HG02870 (cell line): ENCODE measurements at regions not wholly inside any gene's neighbourhood (a gene's known extent, or its start where the extent isn't known, plus 50 kb on each side); places are given as distances from the start of the nearest gene placed in this dataset.

Experiments used
- ATAC-seq: cut with Tn5 transposase; IDR thresholded peaks from one replicate; pipeline ENCODE4 v1.9.1; 2021; ENCODE audit warnings: mild to moderate bottlenecking, moderate library complexity; ENCODE audit not compliant: unreplicated experiment

DNA sequence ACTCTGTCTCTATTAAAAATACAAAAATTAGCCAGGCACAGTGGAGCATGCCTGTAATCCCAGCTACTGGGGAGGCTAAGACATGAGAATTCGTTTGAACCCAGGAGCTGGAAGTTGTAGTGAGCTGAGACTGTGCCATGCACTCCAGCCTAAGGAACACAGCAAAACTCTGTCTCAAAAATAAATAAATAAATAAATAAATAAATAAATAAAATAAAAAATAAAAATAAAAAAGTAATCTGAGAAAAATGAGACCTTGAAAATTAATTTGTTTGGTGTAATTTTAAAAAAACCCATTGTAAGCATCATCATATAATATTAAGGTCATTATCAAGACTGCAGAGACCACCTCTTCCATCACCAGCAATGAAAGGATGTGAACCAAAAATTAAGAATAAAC is 997.1 kb downstream of the CDH18 start:
- no peak for ATAC-seq

DNA sequence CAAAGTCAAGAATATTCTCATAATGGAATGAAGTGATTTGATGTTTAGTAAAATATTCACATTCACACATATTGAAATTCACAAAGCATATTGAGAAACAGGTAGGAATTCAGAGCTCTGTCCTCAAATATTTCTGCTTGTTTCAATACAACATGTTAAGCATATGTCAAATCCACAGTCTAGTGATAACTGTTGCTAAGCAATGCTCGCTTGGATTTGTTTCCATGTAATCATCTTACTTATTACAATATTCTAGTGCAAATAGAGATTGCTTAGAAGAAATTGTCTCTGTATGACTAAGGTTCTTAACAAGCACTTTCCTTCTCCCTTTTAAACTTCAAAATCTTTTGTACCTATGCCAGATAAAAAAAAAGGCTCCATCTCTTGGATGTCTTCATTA is 995.7 kb downstream of the CDH18 start:
- ATAC-seq: no peak

DNA sequence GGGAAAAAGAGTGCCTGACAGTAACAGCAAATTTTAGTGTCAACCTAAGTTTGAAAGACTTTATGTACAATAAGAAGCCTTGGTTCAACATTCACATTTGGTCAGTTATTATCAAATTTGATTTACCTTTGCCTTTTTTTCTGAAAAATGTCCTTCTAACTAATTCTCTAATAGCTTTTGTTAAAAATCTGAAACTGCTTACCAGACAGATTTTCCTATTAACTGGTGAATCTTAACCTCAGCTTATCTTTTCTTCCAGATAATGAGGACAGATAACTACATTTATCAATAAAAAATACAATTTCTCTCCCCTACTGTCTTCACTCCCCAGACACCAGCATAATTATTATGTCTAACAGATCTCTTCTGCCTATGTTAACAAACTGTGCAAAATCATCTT is 988.5 kb downstream of the CDH18 start:
- ATAC-seq: no peak

DNA sequence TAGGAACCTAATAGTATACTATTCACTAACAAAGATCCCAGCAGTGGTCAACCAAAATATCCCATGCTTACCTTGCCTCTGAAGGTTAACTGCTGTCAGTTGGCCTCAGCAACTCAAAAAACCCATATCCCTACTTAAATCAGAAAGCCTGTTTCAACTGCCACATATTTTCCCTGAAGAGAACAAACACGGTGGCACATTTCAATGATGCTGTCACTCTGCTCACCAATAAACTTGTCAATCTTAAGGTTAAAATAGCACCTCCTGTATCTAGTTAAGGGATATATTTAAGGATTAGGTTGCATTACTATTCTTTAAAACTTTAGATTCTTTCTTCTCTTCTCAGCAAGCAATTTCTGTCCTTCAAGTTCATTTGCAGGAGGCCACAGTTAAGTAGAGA is 986.9 kb downstream of the CDH18 start:
- ATAC-seq: no peak

DNA sequence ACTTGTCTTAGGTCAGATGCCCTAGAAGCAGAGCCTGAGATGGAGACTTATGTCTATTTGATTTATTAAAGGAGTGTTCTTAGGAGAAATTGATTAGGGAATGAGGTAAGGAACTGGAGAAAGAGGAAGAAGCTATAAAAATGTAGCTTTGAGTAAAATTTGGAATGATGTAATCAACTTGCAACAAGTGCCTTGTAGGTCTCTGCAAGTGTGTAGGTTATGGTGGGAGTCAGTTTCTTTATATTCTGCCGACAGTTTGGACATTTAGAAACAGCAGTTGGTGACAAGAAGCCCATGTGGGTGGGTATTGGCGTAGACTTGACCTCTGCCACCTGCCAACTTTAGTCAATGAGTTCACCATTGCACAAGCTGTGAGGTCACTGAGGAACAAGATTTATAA is 986.5 kb downstream of the CDH18 start:
- ATAC-seq: no peak

DNA sequence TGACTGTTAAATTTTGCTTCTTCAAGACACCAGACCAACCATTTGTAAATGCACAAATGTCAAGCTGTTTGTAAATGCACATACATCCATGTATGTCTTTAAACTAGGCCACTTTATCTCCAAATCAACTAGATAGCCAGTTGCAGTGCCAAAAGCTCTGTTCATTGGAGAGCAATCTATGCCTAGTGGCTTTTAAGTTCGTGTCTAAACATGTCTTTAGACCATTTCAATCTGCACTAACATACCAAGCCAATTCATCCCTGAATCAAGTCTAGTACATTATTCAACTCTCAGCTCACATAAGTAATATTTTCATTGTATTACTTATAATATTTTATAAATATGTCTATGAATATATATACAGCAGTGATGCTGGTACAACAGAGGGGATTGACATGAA is 985.9 kb downstream of the CDH18 start:
- no peak for ATAC-seq

DNA sequence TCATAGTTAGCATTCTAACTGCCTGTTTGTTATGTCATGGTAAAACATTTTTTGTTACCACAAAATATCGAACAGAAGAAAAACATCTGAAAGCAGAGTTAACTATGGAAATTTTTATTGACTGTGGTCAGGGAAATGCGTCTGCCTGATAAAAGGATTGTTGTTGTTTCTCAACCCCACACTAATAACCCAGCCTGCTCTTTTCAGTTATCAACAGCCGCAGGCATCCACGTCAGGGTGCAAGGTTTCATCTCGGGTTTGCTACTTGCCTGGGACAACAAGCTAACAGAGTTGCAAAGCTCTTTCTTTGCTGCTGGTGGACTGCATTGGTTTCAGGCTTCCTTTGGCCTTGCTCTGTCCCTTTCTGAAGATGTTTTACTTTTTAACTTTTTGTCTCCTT is 969.2 kb downstream of the CDH18 start:
- ATAC-seq: no peak

DNA sequence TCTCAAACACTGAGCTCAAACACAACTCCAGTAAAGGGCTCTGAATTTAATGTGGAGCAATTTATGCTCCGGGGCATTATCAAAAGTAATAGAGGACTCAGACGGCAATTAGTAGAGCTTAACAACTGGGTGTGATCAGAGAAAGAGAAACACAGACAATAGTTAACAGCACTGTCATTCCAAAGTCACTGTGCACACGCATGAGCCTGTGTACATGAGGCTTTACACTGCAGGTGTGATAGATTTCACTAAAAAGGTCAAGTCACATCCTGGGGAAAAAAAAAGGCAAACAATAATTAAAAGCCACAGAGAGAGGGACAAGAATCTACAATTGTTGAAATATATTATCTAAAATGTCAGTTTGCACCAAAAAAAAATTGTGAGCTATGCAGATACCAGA is 956.5 kb downstream of the CDH18 start:
- no peak for ATAC-seq

DNA sequence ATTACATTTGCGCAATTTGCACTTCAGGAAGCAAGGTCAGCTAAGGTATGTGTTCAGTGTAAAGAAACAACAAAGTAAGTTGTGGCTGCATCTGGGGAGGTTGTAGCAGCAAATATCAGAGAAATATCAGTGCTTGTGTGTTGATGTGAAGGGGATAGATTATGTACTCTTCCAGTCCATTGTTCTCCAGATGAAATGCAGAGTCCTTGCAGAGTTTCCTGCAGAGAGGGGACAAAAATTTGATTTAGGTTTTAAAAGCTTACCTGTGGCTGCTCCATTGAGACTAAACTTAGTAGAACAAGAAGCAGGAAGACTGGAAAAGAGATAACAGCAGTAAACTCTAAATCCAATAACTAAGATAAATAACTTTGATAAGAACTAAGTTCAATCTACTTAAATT is 952.2 kb downstream of the CDH18 start:
- ATAC-seq: no peak

DNA sequence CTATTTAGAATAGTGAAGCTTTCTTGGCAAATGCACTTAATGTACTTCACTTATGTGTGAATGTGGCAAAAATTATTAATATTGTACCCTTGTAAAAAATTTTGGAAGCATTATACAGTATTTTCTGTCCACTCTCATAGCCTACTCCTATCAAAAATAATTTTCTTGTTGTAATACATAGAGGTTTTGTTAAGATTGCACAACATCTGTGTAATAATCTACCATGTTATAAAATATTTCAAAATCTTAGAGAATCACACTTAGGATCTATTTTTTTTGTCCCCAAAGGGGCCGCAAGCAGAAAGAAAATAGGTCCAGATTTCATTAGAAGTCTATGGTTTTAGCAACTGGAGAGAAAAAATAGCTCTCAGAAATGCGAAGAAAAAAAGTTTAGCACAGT is 945.9 kb downstream of the CDH18 start:
- no peak for ATAC-seq

DNA sequence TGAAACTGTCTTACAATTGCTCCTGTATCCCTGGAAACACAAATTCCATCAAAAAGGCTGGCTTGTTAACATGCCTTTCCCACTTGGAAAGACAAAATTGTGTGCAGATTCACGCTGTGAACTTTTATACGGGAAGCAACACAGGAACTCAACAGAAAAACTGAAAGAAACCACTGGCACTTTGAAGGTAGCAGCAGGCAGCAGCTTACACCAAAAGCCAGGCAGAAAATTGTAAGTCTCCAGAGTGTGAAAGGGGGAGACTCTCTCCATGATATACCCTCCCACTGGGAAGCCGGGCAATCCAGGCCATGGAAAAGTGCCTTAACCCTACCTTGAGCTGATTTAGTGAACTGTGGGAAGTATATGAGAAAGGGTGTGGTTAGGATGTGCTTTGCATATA is 943.7 kb downstream of the CDH18 start:
- no peak for ATAC-seq

DNA sequence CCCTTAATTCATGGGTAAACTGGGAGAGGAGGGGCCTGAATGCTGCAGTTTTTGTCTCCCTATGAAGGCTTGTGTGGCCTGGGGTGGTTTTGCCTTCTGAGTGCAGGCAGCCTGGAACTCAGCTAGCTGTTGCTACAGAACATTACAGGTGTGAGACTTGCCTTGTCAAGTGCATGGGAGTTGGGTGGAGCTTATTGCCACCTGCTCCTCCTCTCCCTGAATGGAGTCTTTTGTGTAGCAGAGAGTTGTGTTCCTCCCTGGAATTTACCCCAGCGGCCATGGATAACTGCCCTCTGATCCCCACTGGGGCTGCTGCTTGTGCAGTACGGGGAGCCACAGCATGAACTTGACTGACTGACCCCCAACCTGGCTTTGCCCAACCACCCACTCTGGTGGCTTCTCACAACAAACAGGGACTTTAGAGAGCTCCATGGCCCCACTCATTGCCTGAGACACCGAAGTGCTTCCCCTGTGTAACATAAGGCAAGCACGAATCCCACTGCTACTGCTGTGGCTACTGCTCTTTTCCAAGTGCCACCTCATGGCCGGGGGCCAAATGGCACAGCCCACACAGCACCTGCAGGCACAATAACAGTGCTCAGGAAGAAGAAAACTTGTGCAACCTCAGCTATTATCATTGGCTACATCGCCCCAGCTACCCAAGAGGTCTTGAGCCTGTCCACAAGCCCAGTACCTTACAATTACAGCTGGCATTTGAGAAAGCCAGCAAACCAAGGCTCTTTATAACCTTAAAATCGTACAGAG is 942.9 kb downstream of the CDH18 start:
- no peak for ATAC-seq

DNA sequence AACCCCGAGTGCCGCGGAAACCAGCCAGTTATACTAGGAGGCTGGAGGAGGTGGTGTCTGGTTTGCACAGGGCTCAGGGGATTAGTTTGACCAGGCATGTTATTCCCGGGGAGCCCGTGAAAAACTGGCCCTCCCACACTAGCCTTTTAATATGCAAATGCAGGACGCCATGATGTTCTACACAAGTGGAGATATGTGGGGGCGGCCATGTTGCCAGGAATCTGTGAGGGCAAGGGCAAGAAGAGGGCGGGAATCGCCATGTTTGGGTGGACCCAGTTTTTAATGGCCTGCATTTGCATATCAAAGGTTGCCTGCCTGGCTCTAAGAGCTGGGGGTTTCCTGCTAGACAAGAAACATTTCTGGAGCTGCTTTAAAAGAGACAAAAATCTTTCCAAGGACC is 940.7 kb downstream of the CDH18 start:
- ATAC-seq: no peak

DNA sequence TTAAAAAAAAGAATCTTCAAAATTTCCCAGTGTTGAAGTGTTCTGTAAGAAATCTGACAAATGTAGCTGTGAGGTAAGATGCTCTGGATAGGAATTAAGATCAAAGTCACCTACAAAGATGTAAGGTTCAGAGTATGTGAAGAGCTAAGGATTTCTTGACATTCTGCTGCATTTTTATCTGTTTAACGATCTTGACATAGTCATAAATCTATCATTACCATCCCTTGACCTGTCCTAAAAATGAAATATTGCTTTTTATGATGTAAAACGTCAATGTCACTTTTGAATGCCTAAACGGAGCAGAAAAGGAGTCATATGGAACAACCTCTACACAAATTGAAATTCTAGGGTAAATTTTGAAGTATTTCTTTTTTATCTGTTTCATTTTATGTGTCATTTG is 939.3 kb downstream of the CDH18 start:
- no peak for ATAC-seq

DNA sequence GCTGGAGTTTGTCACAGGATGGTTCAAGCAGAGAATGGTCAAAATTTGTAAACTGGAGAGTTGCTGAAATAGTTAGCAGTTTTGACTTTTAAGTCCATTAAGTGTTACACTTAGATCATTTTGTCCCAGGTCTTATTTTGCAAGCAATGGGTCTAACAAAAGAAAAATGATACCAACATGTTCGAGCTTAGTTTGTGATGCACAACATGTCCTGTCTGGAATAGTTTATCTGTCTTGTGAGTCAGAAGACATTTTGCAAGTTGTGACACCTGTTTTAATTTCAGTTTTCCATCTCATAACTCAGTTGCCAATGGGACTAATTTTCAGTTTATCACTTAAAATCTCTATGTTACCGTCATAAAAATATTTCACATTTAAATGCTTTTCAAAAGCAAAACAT is 929.8 kb downstream of the CDH18 start:
- no peak for ATAC-seq

DNA sequence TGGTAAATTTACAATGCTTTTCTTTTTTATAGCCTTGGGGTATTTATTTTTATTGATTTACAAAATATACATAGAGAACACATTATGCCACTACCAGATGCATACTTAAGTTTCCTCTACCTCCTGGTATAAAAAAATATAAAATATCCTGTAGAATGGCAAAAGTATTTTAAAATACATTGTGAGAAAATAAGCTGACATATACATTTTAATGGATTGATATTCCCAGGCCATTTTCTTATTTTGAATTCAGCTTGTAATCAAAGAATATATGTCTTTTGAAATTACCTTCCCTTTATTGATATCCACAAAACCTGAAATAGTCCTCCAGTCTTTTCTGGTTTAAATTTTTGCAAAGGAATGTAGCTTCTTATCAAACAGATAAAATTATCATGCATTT is 923.9 kb downstream of the CDH18 start:
- no peak for ATAC-seq

DNA sequence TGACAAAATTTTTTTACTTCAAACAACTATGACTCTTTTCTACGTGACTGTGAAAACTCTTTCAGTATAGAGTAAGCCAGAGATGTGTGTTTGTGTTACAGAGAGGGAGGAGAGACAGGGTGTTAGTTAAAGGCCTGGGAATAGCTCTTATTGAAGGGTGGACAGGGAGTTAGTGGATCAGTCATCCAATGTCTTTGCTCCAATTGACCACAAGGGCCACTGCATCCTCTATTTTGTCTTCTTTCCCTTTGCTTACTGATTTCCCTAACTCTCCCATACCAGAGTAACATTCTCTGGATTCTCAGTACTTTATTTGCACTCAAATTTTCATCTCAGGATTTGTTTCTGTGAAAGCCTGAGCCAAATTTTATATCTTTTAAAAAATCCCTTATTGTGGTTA is 920.3 kb downstream of the CDH18 start:
- no peak for ATAC-seq

DNA sequence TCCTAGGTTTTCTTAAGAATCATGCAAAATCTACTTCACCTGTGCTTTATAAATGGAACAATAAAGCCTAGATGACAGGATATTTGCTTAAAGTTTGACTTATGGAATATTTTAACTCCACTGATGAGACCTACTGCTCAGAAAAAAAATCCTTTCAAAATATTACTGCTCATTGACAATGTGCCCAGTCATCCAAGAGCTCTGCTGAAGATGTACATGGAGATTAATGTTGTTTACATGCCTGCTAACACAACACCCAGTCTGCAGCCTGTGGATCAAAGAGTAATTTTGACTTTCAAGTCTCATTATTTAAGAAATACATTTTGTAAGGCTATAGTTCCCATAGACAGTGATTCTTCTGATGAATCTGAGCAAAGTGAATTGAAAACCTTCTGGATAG is 889.6 kb downstream of the CDH18 start:
- ATAC-seq: no peak

DNA sequence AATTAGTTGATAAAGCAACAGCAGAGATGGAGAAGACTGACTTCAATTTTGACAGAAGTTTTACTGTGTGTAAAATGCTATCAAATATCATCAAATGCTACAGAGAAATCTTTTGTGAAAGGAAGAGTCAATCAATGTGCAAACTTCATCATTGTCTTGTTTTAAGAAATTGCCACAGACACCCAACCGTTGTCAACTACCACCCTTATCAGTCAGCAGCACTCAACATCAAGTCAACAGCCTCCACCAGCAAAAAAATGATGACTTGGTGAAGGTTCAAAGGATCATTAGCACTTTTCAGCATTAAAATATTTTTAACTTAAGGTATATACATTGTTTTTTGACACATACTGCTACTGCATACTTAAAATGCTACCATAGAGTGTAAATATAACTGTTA is 888.8 kb downstream of the CDH18 start:
- no peak for ATAC-seq

DNA sequence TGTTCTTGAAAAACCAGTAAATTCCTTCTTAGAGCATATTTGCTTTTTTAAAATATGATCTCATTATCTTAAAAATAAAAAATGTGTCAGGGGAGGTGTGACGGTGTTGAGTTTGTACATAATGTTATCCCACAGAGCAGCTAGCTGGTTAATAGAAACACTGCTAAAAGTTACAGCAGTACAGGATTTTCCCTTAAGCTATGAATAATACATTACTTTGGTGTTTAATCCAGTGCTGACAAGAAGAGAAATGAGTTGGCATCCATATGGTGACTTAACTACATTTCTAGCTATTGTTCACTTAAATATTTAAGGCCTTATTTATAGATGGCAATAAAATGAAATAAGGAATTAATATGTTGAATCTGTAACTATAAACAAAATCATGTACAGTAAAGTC is 883.1 kb downstream of the CDH18 start:
- ATAC-seq: no peak

DNA sequence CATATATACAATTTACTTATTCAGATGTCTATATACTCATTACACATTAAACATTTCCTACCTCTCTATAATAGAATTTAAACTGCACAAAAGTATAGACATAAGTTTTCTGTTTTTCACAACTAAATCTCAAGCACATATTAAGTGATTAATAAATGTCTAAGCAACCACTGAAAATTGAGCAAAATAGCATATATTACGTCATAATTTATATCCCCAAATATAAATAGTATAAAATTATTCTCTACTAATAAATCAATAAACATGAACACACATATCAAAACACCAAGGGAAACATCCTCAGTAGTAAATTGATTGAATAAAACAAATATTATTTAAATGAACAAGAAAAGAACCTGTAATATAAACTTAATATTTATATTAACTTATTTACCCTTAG is 865.1 kb downstream of the CDH18 start:
- ATAC-seq: no peak

DNA sequence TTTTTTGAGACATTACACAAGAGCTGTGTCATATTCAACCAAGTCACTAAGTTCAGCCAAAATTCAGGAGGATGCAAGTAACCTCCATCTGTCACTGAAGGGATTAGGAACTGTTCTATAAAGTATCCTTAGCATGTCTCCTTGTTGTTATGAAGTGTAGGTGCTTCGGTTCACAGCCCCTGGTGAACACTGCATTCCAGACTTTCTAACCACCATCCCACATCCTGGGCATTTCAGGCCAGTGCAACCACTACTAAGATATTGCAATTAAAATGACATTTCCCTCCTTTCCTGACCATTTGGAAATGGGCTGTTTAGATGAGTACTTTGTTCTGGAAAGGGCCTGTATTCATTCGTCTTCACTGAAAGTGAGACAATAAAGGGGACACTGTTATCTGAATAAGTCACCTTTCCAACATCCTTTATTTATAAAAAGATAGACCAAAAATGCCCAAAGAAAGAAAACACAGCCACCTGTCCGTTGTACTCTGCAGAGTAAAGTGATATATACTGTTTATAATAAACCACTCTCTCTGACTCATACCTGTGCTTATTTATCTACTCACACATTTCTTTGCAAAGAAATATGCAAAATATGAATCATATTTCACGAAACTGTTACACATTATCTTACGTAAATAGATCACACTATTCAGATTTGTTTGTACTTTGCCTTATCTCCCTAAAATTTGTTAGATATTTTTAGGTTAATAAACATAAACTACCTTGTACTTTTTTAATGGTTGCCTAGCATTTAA is 861.9 kb downstream of the CDH18 start:
- no peak for ATAC-seq

DNA sequence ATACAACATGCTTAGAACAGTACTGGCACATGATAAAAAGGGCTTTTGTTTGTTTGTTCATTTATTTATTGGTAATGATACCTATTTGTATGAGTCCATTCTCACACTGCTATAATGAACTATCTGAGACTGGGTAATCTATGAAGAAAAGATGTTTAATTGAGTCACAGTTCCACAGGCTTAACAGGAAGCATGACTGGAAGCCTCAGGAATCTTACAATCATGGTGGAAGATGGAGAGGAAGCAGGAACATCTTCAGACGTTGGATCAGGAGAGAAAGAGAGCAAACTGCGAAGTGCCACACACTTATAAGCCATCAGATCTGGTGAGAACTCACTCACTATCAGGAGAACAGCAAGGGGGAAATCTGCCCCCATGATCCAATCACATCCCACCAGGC is 847.7 kb downstream of the CDH18 start:
- no peak for ATAC-seq
